HCT116 (cell line): ENCODE measurements at regions not wholly inside any gene's neighbourhood (a gene's known extent, or its start where the extent isn't known, plus 50 kb on each side); places are given as distances from the start of the nearest gene placed in this dataset.

Source experiments
- ATAC-seq: fragments of 200-7000 bp; cut with Tn5 transposase; 2 replicates; pipeline ENCODE4 v1.9.1; 2020; ENCODE audit warnings: mild to moderate bottlenecking, moderate library complexity
- BruUV-seq: library from RNA; stranded (reverse); fragments of 400-500 nt; replicated peaks from 2 replicates; lab custom pipeline; 2021; lab: Mats Ljungman, UMichigan
- CTCF ChIA-PET: fragments of 300-600 bp; sonication (Branson Sonifier 250); formaldehyde crosslinking; loops from one replicate; lab custom pipeline; 2021; ENCODE audit warnings: antibody characterized with exemption; lab: Charles Lee
- POLR2A ChIA-PET: fragments of 300-600, 350-600 bp; sonication (Branson Sonifier 250); formaldehyde crosslinking; loops from one replicate; lab custom pipeline; 2021; ENCODE audit warnings: antibody characterized with exemption; lab: Charles Lee
- RAD21 ChIA-PET, 2 experiments: fragments of 300-600 bp; sonication (Branson Sonifier 250); formaldehyde crosslinking; loops; one replicate each; lab custom pipeline; 2023; ENCODE audit warnings: low total read pairs in 2 of 2; ENCODE audit not compliant: uncharacterized antibody in 2 of 2, unreplicated experiment in 2 of 2, low non-redundant PET in 1 of 2; lab: Charles Lee
- DNase-seq: peaks from one replicate; pipeline ENCODE4 v3.0.0-alpha.2; 2010; ENCODE audit warnings: low read depth, low spot score
- H2AFZ ChIP-seq: fragments of 200-600 bp; shearing (Covaris generic), sonication (generic); 2 replicates; pipeline ENCODE4 v1.6.1; 2017; ENCODE audit warnings: low read depth, mixed run types, mixed read lengths, antibody characterized with exemption, low read length; ENCODE audit not compliant: poor library complexity, severe bottlenecking
- H3K27ac ChIP-seq: 2 replicates; pipeline ENCODE4 v1.5.1; 2012; ENCODE audit warnings: low read depth, low read length
- H3K27me3 ChIP-seq: fragments of 200-600 bp; sonication (generic); 2 replicates; pipeline ENCODE4 v1.6.1; 2016; ENCODE audit warnings: mixed run types, low read length, mixed read lengths; ENCODE audit not compliant: insufficient read depth
- H3K36me3 ChIP-seq, 2 experiments: fragments of 200-500 bp in 1 of 2; fragments of 200-600 bp in 1 of 2; sonication (Bioruptor generic) in 1 of 2; sonication (generic) in 1 of 2; 2 replicates each; pipeline versions ENCODE4 v1.5.1 to v1.6.1; 2014 to 2016; ENCODE audit warnings: low read length in 2 of 2, inconsistent platforms in 1 of 2, mixed read lengths in 1 of 2, mixed run types in 1 of 2; ENCODE audit not compliant: insufficient read depth in 2 of 2, control insufficient read depth in 1 of 2
- H3K4me1 ChIP-seq, 2 experiments: fragments of 200-600 bp in 1 of 2; sonication (generic) in 1 of 2; 2 replicates each; pipeline versions ENCODE4 v1.5.1 to v1.6.1; 2012 to 2017; ENCODE audit warnings: low read length in 2 of 2, inconsistent platforms in 1 of 2, mild to moderate bottlenecking in 1 of 2, mixed read lengths in 1 of 2, mixed run types in 1 of 2, moderate library complexity in 1 of 2; ENCODE audit not compliant: insufficient read depth in 2 of 2, control insufficient read depth in 1 of 2
- H3K4me2 ChIP-seq: fragments of 200-600 bp; sonication (generic); 2 replicates; pipeline ENCODE4 v1.6.1; 2017; ENCODE audit warnings: mixed run types, low read length, mixed read lengths
- H3K4me3 ChIP-seq, 2 experiments: fragments of 200-600 bp in 1 of 2; sonication (generic) in 1 of 2; replicated peaks in 1 of 2; 2 replicates each; pipeline ENCODE4 v1.5.1; 2011 to 2016; ENCODE audit warnings: low read length in 2 of 2, control low read depth in 1 of 2, low read depth in 1 of 2, mild to moderate bottlenecking in 1 of 2, mixed read lengths in 1 of 2, mixed run types in 1 of 2
- H3K79me2 ChIP-seq: fragments of 200-600 bp; sonication (generic); 2 replicates; pipeline ENCODE4 v1.6.1; 2017; ENCODE audit warnings: mild to moderate bottlenecking, mixed run types, low read length, moderate library complexity, mixed read lengths; ENCODE audit not compliant: insufficient read depth
- H3K9ac ChIP-seq: fragments of 200-600 bp; sonication (generic); 2 replicates; pipeline ENCODE4 v1.6.1; 2016; ENCODE audit warnings: low read length, mixed read lengths
- H3K9me2 ChIP-seq: fragments of 200-600 bp; sonication (generic), shearing (Covaris generic); 2 replicates; pipeline ENCODE4 v1.6.1; 2017; ENCODE audit warnings: mixed run types, mild to moderate bottlenecking, moderate library complexity; ENCODE audit not compliant: insufficient read depth
- H3K9me3 ChIP-seq, 2 experiments: fragments of 200-500 bp in 1 of 2; fragments of 200-600 bp in 1 of 2; sonication (Bioruptor generic) in 1 of 2; sonication (generic) in 1 of 2; 2 replicates each; pipeline ENCODE4 v1.6.1; 2014 to 2017; ENCODE audit warnings: low read length in 2 of 2, mixed read lengths in 2 of 2, inconsistent platforms in 1 of 2, low read depth in 1 of 2, mild to moderate bottlenecking in 1 of 2, mixed run types in 1 of 2, moderate library complexity in 1 of 2; ENCODE audit not compliant: control insufficient read depth in 1 of 2, insufficient read depth in 1 of 2
- H4K20me1 ChIP-seq: fragments of 200-600 bp; sonication (generic), shearing (Covaris generic); 2 replicates; pipeline ENCODE4 v1.6.1; 2017; ENCODE audit warnings: mixed run types, mild to moderate bottlenecking, moderate library complexity; ENCODE audit not compliant: insufficient read depth
- ATF3 ChIP-seq: IDR thresholded peaks from 2 replicates; pipeline ENCODE4 v1.6.1; 2012
- CBX3 ChIP-seq: IDR thresholded peaks from 2 replicates; pipeline ENCODE4 v1.6.1; 2012; ENCODE audit warnings: low read depth
- CTCF ChIP-seq, 3 experiments: fragments of 200-600 bp in 1 of 3; sonication (generic) in 1 of 3; IDR thresholded peaks in 2 of 3; conservative IDR thresholded peaks in 1 of 3; 2 replicates each; pipeline ENCODE4 v1.5.1; 2012 to 2017; ENCODE audit warnings: low read depth in 2 of 3, low read length in 2 of 3, antibody characterized with exemption in 1 of 3, borderline replicate concordance in 1 of 3, control low read depth in 1 of 3, mild to moderate bottlenecking in 1 of 3, mixed read lengths in 1 of 3, mixed run types in 1 of 3, moderate library complexity in 1 of 3; ENCODE audit not compliant: insufficient read depth in 1 of 3
- EGR1 ChIP-seq: IDR thresholded peaks from 2 replicates; pipeline ENCODE4 v1.6.1; 2012; ENCODE audit warnings: low read depth
- ELF1 ChIP-seq: IDR thresholded peaks from 2 replicates; pipeline ENCODE4 v1.6.1; 2012; ENCODE audit warnings: low read depth, borderline replicate concordance
- EZH2phosphoT487 ChIP-seq: fragments of 200-600 bp; IDR thresholded peaks from 2 replicates; pipeline ENCODE4 v1.6.1; 2018; ENCODE audit warnings: antibody characterized with exemption, borderline replicate concordance
- JUND ChIP-seq: IDR thresholded peaks from 2 replicates; pipeline ENCODE4 v1.6.1; 2012
- MAX ChIP-seq: IDR thresholded peaks from 2 replicates; pipeline ENCODE4 v1.6.1; 2012
- POLR2A ChIP-seq: IDR thresholded peaks from 2 replicates; pipeline ENCODE4 v1.7.0; 2011; ENCODE audit warnings: borderline replicate concordance; ENCODE audit not compliant: insufficient read depth, insufficient read length; ENCODE audit errors: extremely low read depth
- POLR2AphosphoS5 ChIP-seq: IDR thresholded peaks from 2 replicates; pipeline ENCODE4 v1.6.1; 2011; ENCODE audit warnings: mild to moderate bottlenecking, low read depth, low read length, moderate library complexity
- RAD21 ChIP-seq: IDR thresholded peaks from 2 replicates; pipeline ENCODE4 v1.6.1; 2012; ENCODE audit warnings: low read depth, mild to moderate bottlenecking
- SIN3A ChIP-seq: IDR thresholded peaks from 2 replicates; pipeline ENCODE4 v1.6.1; 2012; ENCODE audit warnings: low read depth
- SRF ChIP-seq: IDR thresholded peaks from 2 replicates; pipeline ENCODE4 v1.6.1; 2012; ENCODE audit warnings: low read depth
- ZBTB33 ChIP-seq: IDR thresholded peaks from 2 replicates; pipeline ENCODE4 v1.6.1; 2011; ENCODE audit warnings: mild to moderate bottlenecking, low read length, moderate library complexity; ENCODE audit not compliant: insufficient replicate concordance; ENCODE audit errors: extremely low read depth
- ZFX ChIP-seq: fragments of 450-650 bp; IDR thresholded peaks from 2 replicates; pipeline ENCODE4 v1.6.1; 2017
- ZNF274 ChIP-seq: fragments of 200-500 bp; sonication (Bioruptor generic); IDR thresholded peaks from 2 replicates; pipeline ENCODE4 v1.6.1; 2014; ENCODE audit warnings: mild to moderate bottlenecking, low read depth, low read length, inconsistent platforms
- intact Hi-C: fragments of 100-400 bp; cut with micrococcal nuclease; formaldehyde crosslinking; loops from 2 replicates; pipeline ENCODE4 v1.10.0; 2022

GRCh38 chr1:95321531-95321930, 87.5 kb downstream of the RWDD3 start:
- Histone ChIP-seq H3K9me2 (no peaks in the 10 kb centered on the region), H3K4me3 (no peak overlapping the region), H3K36me3 (no peaks in the 10 kb centered on the region), H2AFZ (no peak overlapping the region), H3K27me3 (peaks cover 16% of the 10 kb centered on the region), H3K4me1 (no peaks in the 10 kb centered on the region), H3K79me2 (no peaks in the 10 kb centered on the region), H3K4me2 (no peak overlapping the region), H3K27ac (no peak overlapping the region), H3K9me3 (no peaks in the 10 kb centered on the region), H3K9ac (no peak overlapping the region), H4K20me1 (no peaks in the 10 kb centered on the region)
- BruUV-seq: no TSS peak
- DNase-seq: no peak
- ChIA-PET CTCF (no interaction called here), POLR2A (no interaction called here), RAD21 (no interaction called here)
- ATAC-seq: no peak
- TF ChIP-seq POLR2A (no peak), ZNF274 (no peak), MAX (no peak), ZFX (no peak), EZH2phosphoT487 (no peak), RAD21 (no peak), SIN3A (no peak), ZBTB33 (no peak), ELF1 (no peak), CBX3 (no peak), JUND (no peak), ATF3 (no peak), SRF (no peak), CTCF (IDR thresholded peaks at IDR 0.05 in 2 of 3, conservative IDR thresholded peaks at IDR 0.05 in 1 of 3; ENCODE audit: borderline replicate concordance in 1 of 3, insufficient read depth in 1 of 3, low read depth in 2 of 3, low read length in 2 of 3) (no peak), POLR2AphosphoS5 (no peak), EGR1 (no peak)
- TF ChIP-seq, all 23 proteins: peak for 0
- intact Hi-C loops: no loop called here
